ENCODE measurements at regions not wholly inside any gene's neighbourhood (a gene's known extent, or its start where the extent isn't known, plus 50 kb on each side); places are given as distances from the start of the nearest gene placed in this dataset.
"Not testable (repeated sequence)": the region's sequence is repeated elsewhere in the genome, so short reads cannot be mapped to it uniquely, and the experiment has no call there.

- Histone ChIP-seq H3K9ac (ENCODE audit: low read length) (no peak overlapping the region), H3K4me1 (ENCODE audit: insufficient read depth, low read length) (no peaks in the 10 kb centered on the region), H3K79me2 (ENCODE audit: insufficient read depth, low read length) (no peaks in the 10 kb centered on the region), H4K20me1 (ENCODE audit: insufficient read depth, low read length) (no peaks in the 10 kb centered on the region), H3K4me3 (ENCODE audit: insufficient read depth, low read depth, low read length) (no peak overlapping the region), H2AFZ (ENCODE audit: low read depth, low read length) (no peak overlapping the region), H3K36me3 (ENCODE audit: insufficient read depth, low read length) (no peaks in the 10 kb centered on the region), H3K4me2 (ENCODE audit: low read length) (no peak overlapping the region), H3K27ac (ENCODE audit: low read depth, low read length) (no peak overlapping the region), H3K27me3 (ENCODE audit: insufficient read depth, low read length) (no peaks in the 10 kb centered on the region), H3K9me3 (ENCODE audit: insufficient read depth, low read depth, low read length) (no peaks in the 10 kb centered on the region)
- no peaks in the 10 kb centered on the region for H3K36me3 Mint-ChIP-seq (ENCODE audit: low read depth, unreplicated experiment)
- FAIRE-seq (no peak), DNase-seq (ENCODE audit: low read depth) (peak; percentile 57)
- no peaks in the 10 kb centered on the region for H3K27me3 Mint-ChIP-seq (ENCODE audit: low read depth, unreplicated experiment)
- H3K9me3 Mint-ChIP-seq (ENCODE audit: unreplicated experiment): peaks cover 11% of the 10 kb centered on the region
- TF ChIP-seq CTCF (IDR thresholded peaks at IDR 0.05; ENCODE audit: insufficient read depth, low read depth, low read length) (no peak), EZH2 (IDR thresholded peaks at IDR 0.05; ENCODE audit: insufficient read depth, low read length) (no peak)
- no peak overlapping the region for H3K4me3 Mint-ChIP-seq (ENCODE audit: unreplicated experiment)
- H3K4me1 Mint-ChIP-seq (ENCODE audit: low read depth, unreplicated experiment): no peaks in the 10 kb centered on the region
- H3K27ac Mint-ChIP-seq (ENCODE audit: unreplicated experiment): no peak overlapping the region
These were observed 212.4 kb upstream of the CACNA2D1 start for GRCh38 chr7:82655965-82656364.

DNA sequence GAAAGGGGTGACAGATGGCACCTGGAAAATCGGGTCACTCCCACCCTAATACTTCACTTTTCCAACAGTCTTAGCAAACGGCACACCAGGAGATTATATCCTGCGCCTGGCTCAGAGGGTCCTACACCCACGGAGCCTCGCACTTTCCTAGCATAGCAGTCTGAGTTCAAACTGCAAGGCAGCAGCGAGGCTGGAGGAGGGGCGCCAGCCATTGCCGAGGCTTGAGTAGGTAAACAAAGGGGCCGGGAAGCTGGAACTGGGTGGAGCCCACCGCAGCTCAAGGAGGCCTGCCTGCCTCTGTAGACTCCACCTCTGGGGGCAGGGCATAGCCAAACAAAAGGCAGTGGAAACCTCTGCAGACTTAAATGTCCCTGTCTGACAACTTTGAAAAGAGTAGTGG, 206.5 kb upstream of the CACNA2D1 start:
- H3K9me3 Mint-ChIP-seq (ENCODE audit: unreplicated experiment): peaks cover 12% of the 10 kb centered on the region
- DNase-seq (ENCODE audit: low read depth); H3K36me3 ChIP-seq (ENCODE audit: insufficient read depth, low read length); H3K4me3 ChIP-seq (ENCODE audit: insufficient read depth, low read depth, low read length); H3K4me1 ChIP-seq (ENCODE audit: insufficient read depth, low read length); H3K36me3 Mint-ChIP-seq (ENCODE audit: low read depth, unreplicated experiment); H3K4me2 ChIP-seq (ENCODE audit: low read length); H4K20me1 ChIP-seq (ENCODE audit: insufficient read depth, low read length); H3K27me3 ChIP-seq (ENCODE audit: insufficient read depth, low read length); H3K27ac ChIP-seq (ENCODE audit: low read depth, low read length); FAIRE-seq; H3K27ac Mint-ChIP-seq (ENCODE audit: unreplicated experiment); H2AFZ ChIP-seq (ENCODE audit: low read depth, low read length); H3K27me3 Mint-ChIP-seq (ENCODE audit: low read depth, unreplicated experiment); H3K4me1 Mint-ChIP-seq (ENCODE audit: low read depth, unreplicated experiment); H3K9ac ChIP-seq (ENCODE audit: low read length); H3K79me2 ChIP-seq (ENCODE audit: insufficient read depth, low read length); H3K4me3 Mint-ChIP-seq (ENCODE audit: unreplicated experiment); H3K9me3 ChIP-seq (ENCODE audit: insufficient read depth, low read depth, low read length): not testable (repeated sequence)

DNA sequence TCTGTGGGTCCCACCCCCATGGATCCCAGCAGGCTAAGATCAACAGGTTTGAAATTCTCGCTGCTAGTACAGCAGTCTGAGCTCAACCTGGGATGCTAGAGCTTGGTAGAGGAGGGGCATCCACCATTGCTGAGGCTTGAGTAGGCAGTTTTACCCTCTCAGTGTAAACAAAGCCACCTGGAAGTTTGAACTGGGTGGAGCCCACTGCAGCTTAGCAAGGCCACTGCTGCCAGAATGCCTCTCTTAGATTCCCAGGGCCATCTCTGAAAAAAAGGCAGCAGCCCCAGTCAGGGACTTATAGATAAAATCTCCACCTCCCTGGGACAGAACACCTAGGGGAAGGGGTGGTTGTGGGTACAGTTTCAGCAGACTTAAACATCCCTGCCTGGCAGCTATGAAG, 190.0 kb upstream of the CACNA2D1 start:
- FAIRE-seq: no peak
- no peak for TF ChIP-seq CTCF (IDR thresholded peaks at IDR 0.05; ENCODE audit: insufficient read depth, low read depth, low read length)
- Mint-ChIP-seq H3K36me3 (ENCODE audit: low read depth, unreplicated experiment) (no peaks in the 10 kb centered on the region), H3K4me1 (ENCODE audit: low read depth, unreplicated experiment) (no peaks in the 10 kb centered on the region), H3K27me3 (ENCODE audit: low read depth, unreplicated experiment) (peaks cover 3% of the 10 kb centered on the region), H3K4me3 (ENCODE audit: unreplicated experiment) (no peak overlapping the region), H3K27ac (ENCODE audit: unreplicated experiment) (no peak overlapping the region), H3K9me3 (ENCODE audit: unreplicated experiment) (peaks cover 3% of the 10 kb centered on the region)
- Histone ChIP-seq H3K9ac (ENCODE audit: low read length) (no peak overlapping the region), H3K9me3 (ENCODE audit: insufficient read depth, low read depth, low read length) (no peaks in the 10 kb centered on the region), H3K4me3 (ENCODE audit: insufficient read depth, low read depth, low read length) (no peak overlapping the region), H3K27me3 (ENCODE audit: insufficient read depth, low read length) (no peaks in the 10 kb centered on the region), H3K36me3 (ENCODE audit: insufficient read depth, low read length) (no peaks in the 10 kb centered on the region), H2AFZ (ENCODE audit: low read depth, low read length) (no peak overlapping the region), H3K4me2 (ENCODE audit: low read length) (no peak overlapping the region), H3K4me1 (ENCODE audit: insufficient read depth, low read length) (no peaks in the 10 kb centered on the region), H4K20me1 (ENCODE audit: insufficient read depth, low read length) (no peaks in the 10 kb centered on the region), H3K79me2 (ENCODE audit: insufficient read depth, low read length) (no peaks in the 10 kb centered on the region), H3K27ac (ENCODE audit: low read depth, low read length) (no peak overlapping the region)
- no peak for DNase-seq (ENCODE audit: low read depth)
